ENCODE measurements at regions not wholly inside any gene's neighbourhood (a gene's known extent, or its start where the extent isn't known, plus 50 kb on each side); places are given as distances from the start of the nearest gene placed in this dataset.

DNA sequence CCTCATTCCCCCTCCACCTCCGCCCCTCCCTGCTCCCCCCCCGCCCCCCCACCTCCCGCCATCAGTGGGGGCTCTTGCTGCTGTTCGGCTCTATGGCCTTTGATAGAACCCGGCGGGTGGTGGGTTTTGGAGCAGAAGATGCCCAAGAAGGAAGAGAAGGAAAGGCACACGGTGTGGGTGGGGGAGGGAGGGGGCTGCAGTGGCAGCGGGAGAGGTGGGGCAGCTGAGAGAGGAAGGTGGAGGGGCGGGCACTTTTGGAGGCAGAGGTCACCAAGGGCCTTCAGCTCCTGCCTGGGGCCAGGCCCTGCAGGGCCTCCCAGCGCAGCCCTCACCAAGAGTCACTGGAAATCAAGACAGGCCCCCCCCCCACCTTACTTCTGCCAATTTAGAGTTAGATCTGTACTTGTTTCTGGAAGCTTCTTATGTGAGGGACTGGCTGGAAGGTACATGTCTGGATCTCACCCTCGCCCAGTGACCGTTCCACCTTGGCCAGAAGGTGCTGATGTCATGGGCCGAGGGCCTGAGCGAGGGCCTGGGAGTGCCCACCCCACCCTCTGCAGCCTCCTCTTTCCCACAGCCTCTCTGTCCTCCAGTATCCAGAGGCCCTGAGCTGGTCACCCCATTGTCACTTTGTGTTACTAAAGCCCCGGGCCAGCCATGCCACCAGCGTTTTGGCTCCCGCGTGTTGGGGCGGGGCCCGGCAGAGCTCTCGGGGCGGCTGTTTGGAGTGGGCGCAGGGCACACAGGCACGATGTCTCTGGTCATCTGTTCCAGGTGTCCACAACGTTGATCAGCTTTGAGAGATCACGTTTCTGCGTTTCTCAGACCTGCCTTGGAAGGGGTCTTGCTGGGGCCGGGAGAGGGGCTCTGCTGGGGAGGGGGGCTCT is 153.9 kb downstream of the KIF26A start:
- TF ChIP-seq CTCF (IDR thresholded peaks at IDR 0.05) = no peak
- TF ChIP-seq POLR2A (IDR thresholded peaks at IDR 0.05) = no peak

Data from adrenal gland (tissue), 5 donors.